WTC11 (cell line): ENCODE measurements at regions not wholly inside any gene's neighbourhood (a gene's known extent, or its start where the extent isn't known, plus 50 kb on each side); places are given as distances from the start of the nearest gene placed in this dataset.

Experiments used
- ATAC-seq: fragments of 200-7000 bp; cut with Tn5 transposase; 2 replicates; pipeline ENCODE4 v1.10.0; 2021; ENCODE audit warnings: mild to moderate bottlenecking, moderate library complexity
- CTCF ChIA-PET: fragments of 300-600 bp; sonication (Branson Sonifier 250); formaldehyde crosslinking; loops from one replicate; lab custom pipeline; 2021; ENCODE audit warnings: antibody characterized with exemption; lab: Charles Lee
- POLR2A ChIA-PET: fragments of 350-600 bp; sonication (Branson Sonifier 250); formaldehyde crosslinking; loops from one replicate; lab custom pipeline; 2021; ENCODE audit warnings: antibody characterized with exemption; lab: Charles Lee
- DNase-seq: peaks from one replicate; pipeline ENCODE4 v3.0.0; 2021; ENCODE audit warnings: low spot score
- H3K27ac Mint-ChIP-seq: 2 replicates; pipeline ENCODE4 v1.8.0; 2021; ENCODE audit warnings: mixed read lengths
- H3K27me3 Mint-ChIP-seq: 2 replicates; pipeline ENCODE4 v1.8.0; 2021; ENCODE audit warnings: low read depth, mild to moderate bottlenecking, moderate library complexity, mixed read lengths
- H3K36me3 Mint-ChIP-seq: 2 replicates; pipeline ENCODE4 v1.8.0; 2021; ENCODE audit warnings: mixed read lengths
- H3K4me1 Mint-ChIP-seq: 2 replicates; pipeline ENCODE4 v1.8.0; 2022; ENCODE audit warnings: mixed read lengths
- H3K4me3 Mint-ChIP-seq: 2 replicates; pipeline ENCODE4 v1.8.0; 2021; ENCODE audit warnings: mild to moderate bottlenecking, moderate library complexity, mixed read lengths
- H3K9me3 Mint-ChIP-seq: 2 replicates; pipeline ENCODE4 v1.8.0; 2021; ENCODE audit warnings: mixed read lengths
- ATF6 ChIP-seq: sonication (generic); formaldehyde crosslinking; IDR thresholded peaks from 2 replicates; pipeline ENCODE4 v1.8.1; 2023; ENCODE audit warnings: mild to moderate bottlenecking, missing genetic modification reagents
- CBFB ChIP-seq: sonication (generic); formaldehyde crosslinking; IDR thresholded peaks from 2 replicates; pipeline ENCODE4 v1.8.1; 2022; ENCODE audit warnings: mild to moderate bottlenecking, low read depth, missing genetic modification reagents
- FOXP1 ChIP-seq: sonication (generic); formaldehyde crosslinking; IDR thresholded peaks from 2 replicates; pipeline ENCODE4 v1.8.0; 2022; ENCODE audit warnings: missing genetic modification reagents, mild to moderate bottlenecking, moderate library complexity, borderline replicate concordance
- JAZF1 ChIP-seq: fragments of 250-450 bp; sonication (Bioruptor Pico); IDR thresholded peaks from 2 replicates; pipeline ENCODE4 v1.9.0; 2021; ENCODE audit warnings: moderate library complexity, mild to moderate bottlenecking, inconsistent platforms
- NR2C2 ChIP-seq: sonication (generic); formaldehyde crosslinking; IDR thresholded peaks from 2 replicates; pipeline ENCODE4 v1.8.0; 2022; ENCODE audit warnings: mild to moderate bottlenecking, missing genetic modification reagents
- OVOL2 ChIP-seq: fragments of 250-450 bp; sonication (Bioruptor Pico); IDR thresholded peaks from 2 replicates; pipeline ENCODE4 v1.9.0; 2021; ENCODE audit warnings: mild to moderate bottlenecking, borderline replicate concordance
- PRDM15 ChIP-seq: sonication (generic); formaldehyde crosslinking; IDR thresholded peaks from 2 replicates; pipeline ENCODE4 v1.8.0; 2022; ENCODE audit warnings: missing genetic modification reagents
- USF2 ChIP-seq: sonication (generic); formaldehyde crosslinking; IDR thresholded peaks from 2 replicates; pipeline ENCODE4 v1.8.1; 2023; ENCODE audit warnings: mild to moderate bottlenecking, missing genetic modification reagents, moderate library complexity
- ZBTB43 ChIP-seq: sonication (generic); formaldehyde crosslinking; IDR thresholded peaks from 2 replicates; pipeline ENCODE4 v1.8.1; 2023; ENCODE audit warnings: mild to moderate bottlenecking, missing genetic modification reagents
- ZNF138 ChIP-seq: sonication (generic); formaldehyde crosslinking; conservative IDR thresholded peaks from 2 replicates; pipeline ENCODE4 v1.8.1; 2022; ENCODE audit warnings: mild to moderate bottlenecking, moderate library complexity, missing genetic modification reagents
- ZNF263 ChIP-seq: sonication (generic); formaldehyde crosslinking; IDR thresholded peaks from 2 replicates; pipeline ENCODE4 v1.8.1; 2022; ENCODE audit warnings: low read depth, mild to moderate bottlenecking, moderate library complexity, missing genetic modification reagents
- TF ChIP-seq, protein P1 (sequence below): sonication (generic); formaldehyde crosslinking; IDR thresholded peaks from 2 replicates; pipeline ENCODE4 v1.8.1; 2022; ENCODE audit warnings: low read depth, missing genetic modification reagents, borderline replicate concordance
- TF ChIP-seq, protein P2 (sequence below): sonication (generic); formaldehyde crosslinking; IDR thresholded peaks from 2 replicates; pipeline ENCODE4 v1.8.0; 2022; ENCODE audit warnings: mild to moderate bottlenecking, missing genetic modification reagents
- TF ChIP-seq, protein P3 (sequence below): sonication (generic); formaldehyde crosslinking; IDR thresholded peaks from 2 replicates; pipeline ENCODE4 v1.8.1; 2023; ENCODE audit warnings: mild to moderate bottlenecking, moderate library complexity, missing genetic modification reagents

DNA sequence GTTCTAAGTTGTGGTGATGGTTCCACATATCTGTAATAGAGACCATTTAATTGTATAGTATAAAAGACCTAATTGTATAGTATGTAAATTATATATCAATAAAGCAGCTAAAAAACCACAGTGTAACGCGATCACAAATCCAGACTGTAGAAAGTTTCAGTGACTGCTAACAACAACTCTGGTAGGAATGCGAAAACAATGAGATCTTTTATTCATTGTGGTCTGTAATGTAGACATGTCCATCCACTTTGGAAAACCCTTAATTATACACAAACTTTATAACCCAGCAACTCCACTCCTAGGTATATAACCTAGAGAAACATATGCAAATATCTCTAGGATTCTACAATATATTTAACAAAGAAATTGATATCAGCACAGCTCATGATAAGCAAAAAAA is 549.5 kb downstream of the SLITRK1 start (continued):
- TF ChIP-seq PRDM15 (CRISPR knock-in tag), result no peak

- Mint-ChIP-seq H3K27ac (no peak overlapping the region), H3K4me3 (no peak overlapping the region), H3K9me3 (peaks cover 12% of the 10 kb centered on the region), H3K27me3 (no peaks in the 10 kb centered on the region), H3K4me1 (peaks cover 9% of the 10 kb centered on the region), H3K36me3 (peaks cover 7% of the 10 kb centered on the region)
- TF ChIP-seq JAZF1 (no peak), OVOL2 (CRISPR knock-in tag) (no peak), ZNF263 (CRISPR knock-in tag) (no peak), NR2C2 (CRISPR knock-in tag) (no peak), USF2 (CRISPR knock-in tag) (no peak), CBFB (CRISPR knock-in tag) (no peak), ATF6 (CRISPR knock-in tag) (no peak), ZNF138 (CRISPR knock-in tag) (no peak), ZBTB43 (no peak), FOXP1 (CRISPR knock-in tag) (no peak)
- TF ChIP-seq, protein P1, sequence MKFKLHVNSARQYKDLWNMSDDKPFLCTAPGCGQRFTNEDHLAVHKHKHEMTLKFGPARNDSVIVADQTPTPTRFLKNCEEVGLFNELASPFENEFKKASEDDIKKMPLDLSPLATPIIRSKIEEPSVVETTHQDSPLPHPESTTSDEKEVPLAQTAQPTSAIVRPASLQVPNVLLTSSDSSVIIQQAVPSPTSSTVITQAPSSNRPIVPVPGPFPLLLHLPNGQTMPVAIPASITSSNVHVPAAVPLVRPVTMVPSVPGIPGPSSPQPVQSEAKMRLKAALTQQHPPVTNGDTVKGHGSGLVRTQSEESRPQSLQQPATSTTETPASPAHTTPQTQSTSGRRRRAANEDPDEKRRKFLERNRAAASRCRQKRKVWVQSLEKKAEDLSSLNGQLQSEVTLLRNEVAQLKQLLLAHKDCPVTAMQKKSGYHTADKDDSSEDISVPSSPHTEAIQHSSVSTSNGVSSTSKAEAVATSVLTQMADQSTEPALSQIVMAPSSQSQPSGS (CRISPR knock-in tag), result no peak
- TF ChIP-seq, protein P2, sequence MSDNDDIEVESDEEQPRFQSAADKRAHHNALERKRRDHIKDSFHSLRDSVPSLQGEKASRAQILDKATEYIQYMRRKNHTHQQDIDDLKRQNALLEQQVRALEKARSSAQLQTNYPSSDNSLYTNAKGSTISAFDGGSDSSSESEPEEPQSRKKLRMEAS, result no peak
- TF ChIP-seq, protein P3, sequence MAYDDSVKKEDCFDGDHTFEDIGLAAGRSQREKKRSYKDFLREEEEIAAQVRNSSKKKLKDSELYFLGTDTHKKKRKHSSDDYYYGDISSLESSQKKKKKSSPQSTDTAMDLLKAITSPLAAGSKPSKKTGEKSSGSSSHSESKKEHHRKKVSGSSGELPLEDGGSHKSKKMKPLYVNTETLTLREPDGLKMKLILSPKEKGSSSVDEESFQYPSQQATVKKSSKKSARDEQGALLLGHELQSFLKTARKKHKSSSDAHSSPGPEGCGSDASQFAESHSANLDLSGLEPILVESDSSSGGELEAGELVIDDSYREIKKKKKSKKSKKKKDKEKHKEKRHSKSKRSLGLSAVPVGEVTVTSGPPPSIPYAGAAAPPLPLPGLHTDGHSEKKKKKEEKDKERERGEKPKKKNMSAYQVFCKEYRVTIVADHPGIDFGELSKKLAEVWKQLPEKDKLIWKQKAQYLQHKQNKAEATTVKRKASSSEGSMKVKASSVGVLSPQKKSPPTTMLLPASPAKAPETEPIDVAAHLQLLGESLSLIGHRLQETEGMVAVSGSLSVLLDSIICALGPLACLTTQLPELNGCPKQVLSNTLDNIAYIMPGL, result no peak
- no peak for ATAC-seq
- ChIA-PET POLR2A (no interaction called here), CTCF (no interaction called here)
- no peak for DNase-seq
Measured at GRCh38 chr13:83327091-83327490, 555.2 kb downstream of the SLITRK1 start.
